Fibroblast of lung (primary cell): ENCODE measurements at regions not wholly inside any gene's neighbourhood (a gene's known extent, or its start where the extent isn't known, plus 50 kb on each side); places are given as distances from the start of the nearest gene placed in this dataset.

Experiments
- DNase-seq, 2 donors: peaks; one replicate each; pipeline versions ENCODE4 v3.0.0 to v3.0.0-alpha.2; 2010; ENCODE audit warnings: low read depth in 2 of 2
- H2AFZ ChIP-seq: 2 replicates; pipeline ENCODE4 v1.5.1; 2012; ENCODE audit warnings: low read length, control low read depth, inconsistent platforms
- H3K27ac ChIP-seq: 2 replicates; pipeline ENCODE4 v1.5.1; 2011; ENCODE audit warnings: low read length, control low read depth; ENCODE audit not compliant: insufficient read depth
- H3K27me3 ChIP-seq: 2 replicates; pipeline ENCODE4 v1.5.1; 2011; ENCODE audit warnings: mild to moderate bottlenecking, low read length; ENCODE audit not compliant: control insufficient read depth, insufficient read depth
- H3K36me3 ChIP-seq: 2 replicates; pipeline ENCODE4 v1.5.1; 2011; ENCODE audit warnings: low read length; ENCODE audit not compliant: control insufficient read depth, insufficient read depth
- H3K4me1 ChIP-seq: 2 replicates; pipeline ENCODE4 v1.5.1; 2011; ENCODE audit warnings: low read length; ENCODE audit not compliant: control insufficient read depth, insufficient read depth; ENCODE audit errors: extremely low read depth
- H3K4me2 ChIP-seq: 2 replicates; pipeline ENCODE4 v1.5.1; 2011; ENCODE audit warnings: low read length, control low read depth; ENCODE audit not compliant: insufficient read depth; ENCODE audit errors: extremely low read depth
- H3K4me3 ChIP-seq, 4 experiments: fragments of 200-600 bp in 1 of 4; sonication (generic) in 1 of 4; replicated peaks in 1 of 4; 2 replicates each; pipeline ENCODE4 v1.5.1; 2011 to 2016; ENCODE audit warnings: low read length in 4 of 4, low read depth in 3 of 4, mild to moderate bottlenecking in 3 of 4, control low read depth in 2 of 4, inconsistent platforms in 1 of 4, mixed read lengths in 1 of 4; ENCODE audit not compliant: insufficient read depth in 1 of 4; ENCODE audit errors: control extremely low read depth in 1 of 4
- H3K79me2 ChIP-seq: 2 replicates; pipeline ENCODE4 v1.5.1; 2012; ENCODE audit warnings: mild to moderate bottlenecking, low read length, inconsistent platforms; ENCODE audit not compliant: control insufficient read depth, insufficient read depth
- H3K9ac ChIP-seq: 2 replicates; pipeline ENCODE4 v1.5.1; 2011; ENCODE audit warnings: mild to moderate bottlenecking, low read length, control low read depth; ENCODE audit not compliant: insufficient read depth
- H3K9me3 ChIP-seq: 2 replicates; pipeline ENCODE4 v1.5.1; 2012; ENCODE audit warnings: low read depth, low read length; ENCODE audit not compliant: control insufficient read depth, insufficient read depth
- H4K20me1 ChIP-seq: 2 replicates; pipeline ENCODE4 v1.5.1; 2011; ENCODE audit warnings: low read length; ENCODE audit not compliant: control insufficient read depth, insufficient read depth; ENCODE audit errors: extremely low read depth
- CTCF ChIP-seq, 2 donors: IDR thresholded peaks in 1 of 2; conservative IDR thresholded peaks in 1 of 2; 1 replicate in 1 of 2; 2 replicates in 1 of 2; pipeline ENCODE4 v1.5.1; 2011 to 2012; ENCODE audit warnings: low read length in 2 of 2, control low read depth in 1 of 2, inconsistent platforms in 1 of 2, low read depth in 1 of 2, mild to moderate bottlenecking in 1 of 2
- EZH2 ChIP-seq: IDR thresholded peaks from 2 replicates; pipeline ENCODE4 v1.5.1; 2012; ENCODE audit warnings: low read length, control low read depth, mild to moderate bottlenecking; ENCODE audit errors: missing control alignments

GRCh38 chr17:31792007-31792585 lies 66.9 kb downstream of the COPRS start:
- H3K36me3 ChIP-seq, result no peaks in the 10 kb centered on the region
- no peak overlapping the region for H3K4me3 ChIP-seq
- no peak overlapping the region for H3K4me2 ChIP-seq
- no peaks in the 10 kb centered on the region for H3K79me2 ChIP-seq
- H2AFZ ChIP-seq, result no peak overlapping the region
- H3K4me1 ChIP-seq, result peaks cover 9% of the 10 kb centered on the region
- H3K27me3 ChIP-seq, result no peaks in the 10 kb centered on the region
- no peak overlapping the region for H3K27ac ChIP-seq
- no peaks in the 10 kb centered on the region for H4K20me1 ChIP-seq
- TF ChIP-seq CTCF (conservative IDR thresholded peaks at IDR 0.05 in 1 of 2, IDR thresholded peaks at IDR 0.05 in 1 of 2; ENCODE audit: low read depth in 1 of 2, low read length in 2 of 2) (no peak), EZH2 (no peak)
- DNase-seq, result no peak
- H3K9me3 ChIP-seq, result no peaks in the 10 kb centered on the region
- H3K9ac ChIP-seq, result no peak overlapping the region

GRCh38 chr17:31789707-31790505 lies 69.1 kb downstream of the COPRS start:
- Histone ChIP-seq H3K27me3 (no peaks in the 10 kb centered on the region), H3K79me2 (no peaks in the 10 kb centered on the region), H3K4me1 (peaks cover 9% of the 10 kb centered on the region), H3K9me3 (no peaks in the 10 kb centered on the region), H2AFZ (no peak overlapping the region), H3K36me3 (no peaks in the 10 kb centered on the region), H3K4me3 (no peak overlapping the region), H3K27ac (no peak overlapping the region), H3K9ac (no peak overlapping the region), H4K20me1 (no peaks in the 10 kb centered on the region), H3K4me2 (no peak overlapping the region)
- DNase-seq, result no peak
- TF ChIP-seq EZH2, result no peak
- no peak for TF ChIP-seq CTCF (conservative IDR thresholded peaks at IDR 0.05 in 1 of 2, IDR thresholded peaks at IDR 0.05 in 1 of 2; ENCODE audit: low read depth in 1 of 2, low read length in 2 of 2)

GRCh38 chr17:31788956-31789355 lies 70.1 kb downstream of the COPRS start:
- Histone ChIP-seq H3K4me3 (no peak overlapping the region), H3K4me2 (peak overlapping the region; percentile 30), H2AFZ (no peak overlapping the region), H3K79me2 (no peaks in the 10 kb centered on the region), H3K9me3 (no peaks in the 10 kb centered on the region), H3K9ac (no peak overlapping the region), H3K27me3 (no peaks in the 10 kb centered on the region), H4K20me1 (no peaks in the 10 kb centered on the region), H3K27ac (peak overlapping the region; percentile 46), H3K36me3 (no peaks in the 10 kb centered on the region), H3K4me1 (peaks cover 9% of the 10 kb centered on the region)
- no peak for TF ChIP-seq EZH2
- no peak for TF ChIP-seq CTCF (conservative IDR thresholded peaks at IDR 0.05 in 1 of 2, IDR thresholded peaks at IDR 0.05 in 1 of 2; ENCODE audit: low read depth in 1 of 2, low read length in 2 of 2)
- peak in 1 of 2 donors; percentile 55 for DNase-seq
